Sigmoid colon (tissue), 6 donors: ENCODE measurements at regions not wholly inside any gene's neighbourhood (a gene's known extent, or its start where the extent isn't known, plus 50 kb on each side); places are given as distances from the start of the nearest gene placed in this dataset.

ENCODE experiments used
- DNase-seq: peaks from one replicate; pipeline ENCODE4 v3.0.0-alpha.2; 2019
- H3K27ac ChIP-seq, 4 donors: fragments of 200-600 bp; sonication (generic); one replicate each; pipeline ENCODE4 v1.5.1; 2016 to 2019; ENCODE audit warnings: mild to moderate bottlenecking in 1 of 4
- H3K27me3 ChIP-seq, 3 donors: fragments of 200-600 bp; sonication (generic); one replicate each; pipeline ENCODE4 v1.5.1; 2019; ENCODE audit warnings: mild to moderate bottlenecking in 1 of 3
- H3K36me3 ChIP-seq, 4 donors: fragments of 200-600 bp; sonication (generic); one replicate each; pipeline ENCODE4 v1.5.1; 2016 to 2019
- H3K4me1 ChIP-seq, 4 donors: fragments of 200-600 bp; sonication (generic); one replicate each; pipeline ENCODE4 v1.5.1; 2017 to 2019
- H3K4me3 ChIP-seq, 4 donors: fragments of 200-600 bp; sonication (generic); one replicate each; pipeline ENCODE4 v1.5.1; 2017 to 2019; ENCODE audit warnings: mild to moderate bottlenecking in 2 of 4, moderate library complexity in 1 of 4
- H3K9me3 ChIP-seq, 4 donors: fragments of 200-600 bp in 3 of 4; sonication (generic) in 3 of 4; one replicate each; pipeline versions ENCODE4 v1.5.1 to v1.6.1; 2013 to 2019
- CTCF ChIP-seq, 4 experiments: fragments of 450-650 bp in 3 of 4; fragments of 200-600 bp in 1 of 4; IDR thresholded peaks; one replicate each; pipeline ENCODE4 v1.5.1; 2016 to 2019; ENCODE audit warnings: antibody characterized with exemption in 4 of 4, mild to moderate bottlenecking in 3 of 4, moderate library complexity in 2 of 4
- EP300 ChIP-seq, 4 donors: sonication (generic); formaldehyde crosslinking; IDR thresholded peaks; one replicate each; pipeline ENCODE4 v1.6.1; 2017; ENCODE audit warnings: antibody characterized with exemption in 4 of 4
- POLR2A ChIP-seq, 2 donors: fragments of 450-650 bp; IDR thresholded peaks; one replicate each; pipeline ENCODE4 v1.6.1; 2016; ENCODE audit warnings: antibody characterized with exemption in 2 of 2, mild to moderate bottlenecking in 2 of 2, moderate library complexity in 2 of 2
- POLR2AphosphoS5 ChIP-seq, 4 donors: sonication (generic); formaldehyde crosslinking; IDR thresholded peaks; one replicate each; pipeline ENCODE4 v1.6.1; 2017; ENCODE audit warnings: antibody characterized with exemption in 4 of 4
- WGBS, 2 donors: extraction: QIAGEN DNeasy Blood & Tissue Kit; methylation state at CpG; one replicate each; pipeline ENCODE4 v1.1.7; 2013; 5-methylcytosine and 5-hydroxymethylcytosine counted together
- intact Hi-C: fragments of 100-400 bp; cut with DNase I; formaldehyde crosslinking; loops from one replicate; pipeline ENCODE4 v1.15.1; 2023
- donor health status: healthy with polysubstance abuse.
- donor health status: healthy.

DNA sequence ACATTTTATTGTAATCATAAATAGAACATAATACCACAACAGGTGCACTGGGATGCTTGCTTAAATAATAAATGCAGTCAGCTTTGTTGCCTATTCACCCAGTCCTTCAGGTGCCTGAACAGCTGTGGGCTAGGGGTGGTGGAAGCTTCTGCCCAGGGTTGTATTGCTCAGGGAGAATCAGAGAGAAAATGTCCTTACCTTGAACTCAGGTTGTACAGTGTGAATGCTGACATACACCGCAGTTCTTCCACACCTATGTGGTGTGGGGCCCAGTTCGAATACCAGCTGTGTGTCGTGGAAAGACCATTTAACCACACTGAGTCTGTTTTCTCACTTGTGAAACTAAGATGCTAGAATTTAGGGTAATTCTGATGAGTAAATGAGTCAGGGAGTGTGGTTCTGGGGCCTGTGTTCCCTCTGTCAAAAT is 115.7 kb upstream of the ATP1A1 start:
- TF ChIP-seq POLR2A (IDR thresholded peaks at IDR 0.05) (no peak), POLR2AphosphoS5 (IDR thresholded peaks at IDR 0.05) (no peak), EP300 (IDR thresholded peaks at IDR 0.05) (no peak), CTCF (IDR thresholded peaks at IDR 0.05) (no peak)
- intact Hi-C loops = no loop called here

GRCh38 chr1:116257836-116258235 is 115.2 kb upstream of the ATP1A1 start:
- H3K9me3 ChIP-seq = no peaks in the 10 kb centered on the region
- no peak for TF ChIP-seq POLR2AphosphoS5 (IDR thresholded peaks at IDR 0.05)
- no peak for TF ChIP-seq EP300 (IDR thresholded peaks at IDR 0.05)
- TF ChIP-seq POLR2A (IDR thresholded peaks at IDR 0.05) = no peak
- no peak for TF ChIP-seq CTCF (IDR thresholded peaks at IDR 0.05)
- H3K4me1 ChIP-seq = no peaks in the 10 kb centered on the region
- H3K4me3 ChIP-seq = no peak overlapping the region
- WGBS, 2 donors = 94 to 95% methylated on average over 3 of the region's 3 CpGs
- no peak overlapping the region for H3K27ac ChIP-seq
- no peaks in the 10 kb centered on the region for H3K27me3 ChIP-seq
- intact Hi-C loops = no loop called here
- DNase-seq = no peak
- H3K36me3 ChIP-seq = no peaks in the 10 kb centered on the region

More for the DNA sequence above, 115.7 kb upstream of the ATP1A1 start:
- no peaks in the 10 kb centered on the region for H3K4me1 ChIP-seq
- DNase-seq = no peak
- H3K27ac ChIP-seq = no peak overlapping the region
- no peaks in the 10 kb centered on the region for H3K36me3 ChIP-seq
- H3K9me3 ChIP-seq = no peaks in the 10 kb centered on the region
- 13 to 63% methylated on average over 3 of the region's 3 CpGs for WGBS, 2 donors
- no peak overlapping the region for H3K4me3 ChIP-seq
- no peaks in the 10 kb centered on the region for H3K27me3 ChIP-seq

DNA sequence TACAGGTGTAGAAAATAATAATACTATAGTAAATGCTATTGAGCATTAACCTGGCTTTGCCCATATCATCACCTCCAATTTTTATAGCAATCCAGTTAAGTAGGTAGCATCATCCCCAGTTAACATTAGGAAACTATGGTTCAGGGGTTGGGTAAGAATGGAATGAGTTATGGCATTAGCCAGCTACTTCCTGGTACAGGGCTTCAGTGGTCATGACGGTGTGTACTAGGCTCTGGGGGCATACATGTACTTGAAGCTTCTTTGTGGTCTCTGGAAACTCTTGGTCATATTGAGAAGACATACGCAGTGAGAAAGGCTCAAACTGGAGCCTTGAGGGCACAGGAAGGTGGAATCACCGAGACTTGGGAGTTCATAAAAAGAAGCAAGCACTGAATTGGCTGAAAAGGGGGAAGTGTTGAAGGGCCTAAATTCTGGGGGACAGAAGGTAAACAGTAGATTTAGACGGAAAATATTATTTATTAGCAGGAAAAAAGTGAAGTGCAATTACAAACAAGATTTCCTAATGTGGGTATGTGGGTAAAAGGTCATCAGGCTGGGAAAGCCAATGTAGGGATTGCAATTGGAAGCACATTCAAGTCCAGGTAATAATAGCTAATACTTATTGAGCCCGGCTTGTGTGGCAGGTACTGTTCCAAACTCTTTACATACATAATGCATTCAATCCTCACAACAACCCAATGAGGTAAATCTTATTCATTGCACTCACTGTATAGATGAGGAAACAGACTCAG is 114.2 kb upstream of the ATP1A1 start:
- no peak overlapping the region for H3K4me3 ChIP-seq
- no peak overlapping the region for H3K27ac ChIP-seq
- no peaks in the 10 kb centered on the region for H3K4me1 ChIP-seq
- intact Hi-C loops = no loop called here
- TF ChIP-seq CTCF (IDR thresholded peaks at IDR 0.05) = no peak
- TF ChIP-seq POLR2A (IDR thresholded peaks at IDR 0.05) = no peak
- TF ChIP-seq EP300 (IDR thresholded peaks at IDR 0.05) = no peak
- TF ChIP-seq POLR2AphosphoS5 (IDR thresholded peaks at IDR 0.05) = no peak
- H3K9me3 ChIP-seq = no peaks in the 10 kb centered on the region
- no peaks in the 10 kb centered on the region for H3K27me3 ChIP-seq
- no peak for DNase-seq
- 78% methylated on average over 5 of the region's 5 CpGs for WGBS, 2 donors
- no peaks in the 10 kb centered on the region for H3K36me3 ChIP-seq

- intact Hi-C loops = no loop called here
- Histone ChIP-seq H3K36me3 (no peaks in the 10 kb centered on the region), H3K9me3 (no peaks in the 10 kb centered on the region), H3K27ac (no peak overlapping the region), H3K27me3 (no peaks in the 10 kb centered on the region), H3K4me3 (no peak overlapping the region), H3K4me1 (no peaks in the 10 kb centered on the region)
- TF ChIP-seq POLR2A (IDR thresholded peaks at IDR 0.05) (no peak), POLR2AphosphoS5 (IDR thresholded peaks at IDR 0.05) (no peak), CTCF (IDR thresholded peaks at IDR 0.05) (no peak), EP300 (IDR thresholded peaks at IDR 0.05) (no peak)
- 45 to 65% methylated on average over 2 of the region's 2 CpGs for WGBS, 2 donors
- no peak for DNase-seq
Measured at GRCh38 chr1:116259663-116260062, 113.4 kb upstream of the ATP1A1 start.

GRCh38 chr1:116260115-116260514 is 112.9 kb upstream of the ATP1A1 start:
- Histone ChIP-seq H3K9me3 (no peaks in the 10 kb centered on the region), H3K4me1 (no peaks in the 10 kb centered on the region), H3K27ac (no peak overlapping the region), H3K27me3 (no peaks in the 10 kb centered on the region), H3K36me3 (no peaks in the 10 kb centered on the region), H3K4me3 (no peak overlapping the region)
- WGBS, 2 donors = 77 to 86% methylated on average over 1 of the region's 1 CpG
- DNase-seq = no peak
- intact Hi-C loops = no loop called here
- TF ChIP-seq EP300 (IDR thresholded peaks at IDR 0.05) (no peak), POLR2AphosphoS5 (IDR thresholded peaks at IDR 0.05) (no peak), CTCF (IDR thresholded peaks at IDR 0.05) (no peak), POLR2A (IDR thresholded peaks at IDR 0.05) (no peak)
